Loucy (cell line): ENCODE measurements at regions not wholly inside any gene's neighbourhood (a gene's known extent, or its start where the extent isn't known, plus 50 kb on each side); places are given as distances from the start of the nearest gene placed in this dataset.

Source experiments
- H2AFZ ChIP-seq: fragments of 200-600 bp; sonication (generic); 2 replicates; pipeline ENCODE4 v1.6.0; 2016; ENCODE audit warnings: antibody characterized with exemption, mild to moderate bottlenecking, low read length, moderate library complexity
- H3F3A ChIP-seq: fragments of 200-600 bp; 2 replicates; pipeline ENCODE4 v1.6.0; 2016; ENCODE audit warnings: antibody characterized with exemption, low read depth, mild to moderate bottlenecking
- H3K27me3 ChIP-seq: fragments of 200-600 bp; sonication (generic); 2 replicates; pipeline ENCODE4 v1.6.1; 2014; ENCODE audit warnings: low read length, mild to moderate bottlenecking; ENCODE audit not compliant: insufficient read depth, poor library complexity, severe bottlenecking
- H3K36me3 ChIP-seq: fragments of 200-600 bp; sonication (generic); 2 replicates; pipeline ENCODE4 v1.6.1; 2016; ENCODE audit warnings: low read length; ENCODE audit not compliant: insufficient read depth
- H3K4me1 ChIP-seq: fragments of 200-600 bp; sonication (generic); 2 replicates; pipeline ENCODE4 v1.5.1; 2014; ENCODE audit warnings: low read length, mild to moderate bottlenecking; ENCODE audit not compliant: insufficient read depth, poor library complexity, severe bottlenecking
- H3K4me2 ChIP-seq: fragments of 200-600 bp; sonication (generic); 2 replicates; pipeline ENCODE4 v1.6.0; 2014; ENCODE audit warnings: antibody characterized with exemption, low read length, low read depth, mild to moderate bottlenecking; ENCODE audit not compliant: poor library complexity, severe bottlenecking
- H3K4me3 ChIP-seq: fragments of 200-600 bp; sonication (generic); 2 replicates; pipeline ENCODE4 v1.5.1; 2014; ENCODE audit warnings: low read length, mild to moderate bottlenecking, mixed read lengths; ENCODE audit not compliant: poor library complexity, severe bottlenecking
- H3K79me2 ChIP-seq: fragments of 200-600 bp; sonication (generic); 2 replicates; pipeline ENCODE4 v1.6.1; 2014; ENCODE audit warnings: low read length; ENCODE audit not compliant: insufficient read depth
- H3K9ac ChIP-seq: fragments of 200-600 bp; sonication (generic); 2 replicates; pipeline ENCODE4 v1.6.0; 2014; ENCODE audit warnings: mild to moderate bottlenecking, low read depth, low read length, moderate library complexity; ENCODE audit not compliant: poor library complexity, severe bottlenecking
- H3K9me2 ChIP-seq: fragments of 200-600 bp; sonication (generic); replicated peaks from 2 replicates; pipeline ENCODE4 v1.6.1; 2016; ENCODE audit warnings: low read depth, low read length, mixed read lengths
- H3K9me3 ChIP-seq: fragments of 200-600 bp; sonication (generic); 2 replicates; pipeline ENCODE4 v1.6.1; 2014; ENCODE audit warnings: mild to moderate bottlenecking, antibody characterized with exemption, low read length, low read depth; ENCODE audit not compliant: insufficient read depth
- H4K20me1 ChIP-seq: fragments of 200-600 bp; sonication (generic); 2 replicates; pipeline ENCODE4 v1.6.0; 2014; ENCODE audit warnings: antibody characterized with exemption, low read length, mild to moderate bottlenecking; ENCODE audit not compliant: insufficient read depth, poor library complexity, severe bottlenecking
- EZH2phosphoT487 ChIP-seq: fragments of 200-600 bp; IDR thresholded peaks from 2 replicates; pipeline ENCODE4 v1.6.1; 2018; ENCODE audit warnings: antibody characterized with exemption, mild to moderate bottlenecking, moderate library complexity, borderline replicate concordance
- TF ChIP-seq, protein P1 (sequence below): fragments of 200-600 bp; sonication (generic); conservative IDR thresholded peaks from 2 replicates; pipeline ENCODE4 v1.5.1; 2014; ENCODE audit warnings: mild to moderate bottlenecking, antibody characterized with exemption, low read length

DNA sequence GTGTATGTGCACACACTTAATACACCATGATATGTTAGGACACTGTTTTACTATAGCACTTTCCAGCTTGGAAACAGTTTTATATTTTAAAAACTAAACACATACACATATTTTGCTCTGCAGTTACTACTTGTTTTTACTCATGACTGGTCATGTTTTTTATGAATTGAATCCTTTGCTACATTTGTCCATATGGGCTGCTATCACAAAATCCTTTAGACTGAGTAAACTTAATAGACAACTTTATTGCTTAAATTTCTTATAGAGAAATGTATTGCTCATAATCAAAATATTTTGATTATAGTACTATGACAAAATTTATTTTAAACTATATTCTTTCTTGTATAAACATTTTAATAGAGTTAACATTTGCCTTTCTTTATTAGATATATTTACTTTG lies 314.8 kb downstream of the RBM43 start:
- Histone ChIP-seq H2AFZ (no peak overlapping the region), H3K4me3 (no peak overlapping the region), H3K4me1 (no peaks in the 10 kb centered on the region), H3K4me2 (no peak overlapping the region), H3K36me3 (no peaks in the 10 kb centered on the region), H4K20me1 (no peaks in the 10 kb centered on the region), H3F3A (no peaks in the 10 kb centered on the region), H3K9me3 (no peaks in the 10 kb centered on the region), H3K9me2 (no peaks in the 10 kb centered on the region), H3K9ac (no peak overlapping the region), H3K27me3 (no peaks in the 10 kb centered on the region), H3K79me2 (no peaks in the 10 kb centered on the region)
- no peak for TF ChIP-seq EZH2phosphoT487
- TF ChIP-seq, protein P1, sequence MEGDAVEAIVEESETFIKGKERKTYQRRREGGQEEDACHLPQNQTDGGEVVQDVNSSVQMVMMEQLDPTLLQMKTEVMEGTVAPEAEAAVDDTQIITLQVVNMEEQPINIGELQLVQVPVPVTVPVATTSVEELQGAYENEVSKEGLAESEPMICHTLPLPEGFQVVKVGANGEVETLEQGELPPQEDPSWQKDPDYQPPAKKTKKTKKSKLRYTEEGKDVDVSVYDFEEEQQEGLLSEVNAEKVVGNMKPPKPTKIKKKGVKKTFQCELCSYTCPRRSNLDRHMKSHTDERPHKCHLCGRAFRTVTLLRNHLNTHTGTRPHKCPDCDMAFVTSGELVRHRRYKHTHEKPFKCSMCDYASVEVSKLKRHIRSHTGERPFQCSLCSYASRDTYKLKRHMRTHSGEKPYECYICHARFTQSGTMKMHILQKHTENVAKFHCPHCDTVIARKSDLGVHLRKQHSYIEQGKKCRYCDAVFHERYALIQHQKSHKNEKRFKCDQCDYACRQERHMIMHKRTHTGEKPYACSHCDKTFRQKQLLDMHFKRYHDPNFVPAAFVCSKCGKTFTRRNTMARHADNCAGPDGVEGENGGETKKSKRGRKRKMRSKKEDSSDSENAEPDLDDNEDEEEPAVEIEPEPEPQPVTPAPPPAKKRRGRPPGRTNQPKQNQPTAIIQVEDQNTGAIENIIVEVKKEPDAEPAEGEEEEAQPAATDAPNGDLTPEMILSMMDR = no peak

DNA sequence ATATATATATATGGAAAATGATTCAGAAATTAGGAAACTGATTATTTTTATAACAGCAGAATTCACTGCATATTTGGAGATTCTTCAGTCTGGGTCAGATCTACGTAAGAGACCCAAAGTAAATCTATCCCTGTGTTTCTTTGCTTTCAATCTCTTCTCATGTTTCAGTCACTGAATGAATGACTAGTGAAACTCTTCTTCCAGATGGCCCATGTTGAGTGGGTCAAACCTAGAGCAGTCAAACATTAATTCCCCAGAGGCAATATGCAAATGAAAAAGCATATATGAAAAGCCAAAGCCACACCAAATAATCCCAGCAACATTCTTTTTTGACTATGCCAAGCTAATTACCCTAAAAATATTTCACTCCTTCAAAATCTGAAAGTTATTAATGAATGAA lies 317.3 kb downstream of the RBM43 start:
- Histone ChIP-seq H3K9me2 (no peaks in the 10 kb centered on the region), H3K4me2 (no peak overlapping the region), H3K4me3 (no peak overlapping the region), H3F3A (no peaks in the 10 kb centered on the region), H3K9me3 (no peaks in the 10 kb centered on the region), H3K27me3 (no peaks in the 10 kb centered on the region), H4K20me1 (no peaks in the 10 kb centered on the region), H3K36me3 (no peaks in the 10 kb centered on the region), H3K9ac (no peak overlapping the region), H2AFZ (no peak overlapping the region), H3K79me2 (no peaks in the 10 kb centered on the region), H3K4me1 (no peaks in the 10 kb centered on the region)
- TF ChIP-seq, protein P1 = no peak
- no peak for TF ChIP-seq EZH2phosphoT487

GRCh38 chr2:150939087-150939486 lies 322.6 kb downstream of the RBM43 start:
- Histone ChIP-seq H3K9me2 (no peaks in the 10 kb centered on the region), H4K20me1 (no peaks in the 10 kb centered on the region), H2AFZ (no peak overlapping the region), H3K79me2 (no peaks in the 10 kb centered on the region), H3K4me2 (no peak overlapping the region), H3K27me3 (no peaks in the 10 kb centered on the region), H3K4me1 (no peaks in the 10 kb centered on the region), H3K9ac (no peak overlapping the region), H3F3A (no peaks in the 10 kb centered on the region), H3K4me3 (no peak overlapping the region), H3K9me3 (no peaks in the 10 kb centered on the region), H3K36me3 (no peaks in the 10 kb centered on the region)
- TF ChIP-seq, protein P1 = no peak
- TF ChIP-seq EZH2phosphoT487 = no peak
